ENCODE measurements at regions not wholly inside any gene's neighbourhood (a gene's known extent, or its start where the extent isn't known, plus 50 kb on each side); places are given as distances from the start of the nearest gene placed in this dataset.
"Not testable (repeated sequence)": the region's sequence is repeated elsewhere in the genome, so short reads cannot be mapped to it uniquely, and the experiment has no call there.

DNA sequence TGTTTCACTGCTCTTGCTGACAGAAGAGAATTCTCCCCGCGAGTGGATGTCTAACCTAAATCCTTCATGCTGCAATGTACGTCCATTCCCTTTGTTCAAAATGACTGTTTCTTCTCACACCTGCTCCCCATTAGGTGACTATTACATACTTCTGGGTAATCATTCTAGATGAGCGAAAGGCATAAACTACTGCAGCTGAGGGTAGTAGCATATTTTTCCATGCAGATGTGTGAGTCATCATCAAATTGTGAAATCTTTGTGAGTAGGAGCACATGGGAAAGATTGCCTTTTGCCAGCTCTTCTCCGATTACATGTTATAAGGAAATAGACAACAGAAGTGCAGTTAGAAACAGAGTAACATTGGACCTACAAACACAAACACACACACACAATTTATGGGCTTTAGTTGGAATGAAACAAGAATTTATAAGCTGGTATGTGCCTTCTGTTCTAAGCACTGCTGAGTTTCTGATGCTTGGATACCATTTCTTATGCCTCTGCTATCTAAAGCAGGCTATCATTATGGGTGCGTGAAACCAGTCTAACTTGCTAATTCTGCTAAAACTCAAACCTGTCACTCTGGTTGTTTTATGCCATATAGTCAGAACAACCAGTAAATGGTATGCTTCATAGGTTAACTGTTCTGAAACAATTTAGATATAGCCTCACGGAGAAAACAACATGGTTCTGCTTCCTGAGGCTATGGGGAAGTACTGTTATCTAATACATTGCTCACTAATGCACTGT is 346.9 kb upstream of the PSMD7 start:
- DNase-seq = no peak

DNA sequence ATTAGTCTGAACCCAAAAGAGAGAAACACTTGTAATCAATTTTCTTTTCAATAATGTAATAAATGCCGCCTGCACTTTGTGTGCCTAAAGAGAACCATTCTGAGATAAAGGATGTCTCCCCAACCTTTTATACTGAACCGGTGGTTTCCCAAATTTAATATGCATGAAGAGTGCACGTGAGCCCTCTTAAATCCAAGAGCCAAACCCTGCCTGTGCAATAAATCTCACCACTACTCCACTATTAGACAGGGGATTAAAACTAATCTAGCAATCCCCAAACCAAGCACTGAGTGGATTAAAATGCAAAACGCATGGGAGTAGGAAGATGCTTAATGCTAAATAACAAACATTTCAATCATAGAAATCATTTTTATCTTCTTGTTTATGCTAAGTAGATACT is 351.0 kb upstream of the PSMD7 start:
- DNase-seq = no peak

DNA sequence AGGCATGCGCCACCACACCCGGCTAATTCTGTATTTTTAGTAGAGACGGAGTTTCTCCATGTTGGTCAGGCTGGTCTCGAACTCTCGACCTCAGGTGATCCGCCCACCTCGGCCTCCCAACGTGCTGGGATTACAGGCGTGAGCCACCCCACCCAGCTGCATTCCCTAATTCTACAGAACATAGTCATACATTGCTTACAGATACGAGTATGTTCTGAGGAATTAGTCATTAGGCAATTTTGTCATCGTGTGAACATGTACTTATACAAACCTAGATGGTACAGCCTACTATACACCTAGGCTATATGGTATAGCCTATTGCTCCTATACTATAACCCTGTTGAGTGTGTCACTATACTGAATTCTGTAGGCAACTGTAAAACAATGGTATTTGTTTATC is 353.4 kb upstream of the PSMD7 start:
- not testable (repeated sequence) for DNase-seq

DNA sequence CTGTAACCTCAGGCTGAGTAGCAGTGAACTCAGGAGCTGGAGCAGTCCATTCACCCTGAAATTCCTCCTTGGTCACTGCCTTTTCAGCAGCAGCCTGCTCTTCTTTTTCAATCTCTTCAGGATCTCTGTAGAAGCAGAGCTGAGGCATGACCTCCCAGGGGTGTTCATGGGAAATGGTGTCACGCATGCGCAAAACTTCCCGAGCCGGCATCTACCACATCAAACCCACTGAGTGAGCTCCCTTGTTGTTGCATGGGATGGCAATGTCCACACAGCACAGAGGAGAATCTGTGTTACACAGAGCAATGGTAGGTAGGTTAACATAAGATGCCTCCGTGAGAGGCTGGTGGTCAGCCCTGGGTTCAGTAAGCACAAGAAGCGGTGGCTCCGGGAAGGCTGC is 355.8 kb upstream of the PSMD7 start:
- not testable (repeated sequence) for DNase-seq

DNA sequence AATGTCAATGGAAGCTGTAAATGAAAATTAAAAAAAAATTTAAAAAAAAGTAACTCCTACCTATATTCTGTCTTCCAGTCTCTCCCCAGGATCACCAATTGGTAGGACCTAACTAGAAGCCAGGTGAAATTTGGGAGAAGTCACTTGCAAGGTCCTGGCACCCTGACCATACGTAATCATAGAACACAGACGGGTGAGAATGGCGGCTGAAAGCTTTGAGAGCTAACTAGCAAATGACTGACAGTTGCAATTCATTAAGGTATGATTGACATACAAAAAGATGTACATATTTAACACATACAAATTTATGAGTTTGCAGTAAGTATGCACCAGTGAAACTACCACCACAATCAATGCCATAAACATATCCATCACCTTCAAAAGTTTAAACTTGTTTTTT is 372.7 kb upstream of the PSMD7 start:
- no peak for DNase-seq

DNA sequence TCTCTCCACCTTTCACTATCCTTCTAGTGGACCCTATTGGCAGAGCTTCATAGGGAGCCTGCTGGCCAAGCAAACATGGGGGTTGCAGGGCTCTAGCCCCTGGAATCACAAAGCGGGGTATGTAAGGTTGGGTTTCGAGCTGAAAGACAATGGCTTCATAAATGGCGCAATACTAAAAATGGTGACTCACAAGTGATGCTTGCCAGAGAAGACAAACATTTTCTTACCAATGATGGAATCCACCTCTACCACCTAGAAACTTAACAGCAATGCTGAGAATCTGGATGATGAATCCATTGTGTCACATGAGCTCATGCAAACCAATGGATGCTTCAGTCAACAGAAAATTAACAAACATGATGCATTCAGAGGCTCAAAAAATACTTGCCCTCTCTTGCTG is 375.3 kb upstream of the PSMD7 start:
- DNase-seq = no peak

DNA sequence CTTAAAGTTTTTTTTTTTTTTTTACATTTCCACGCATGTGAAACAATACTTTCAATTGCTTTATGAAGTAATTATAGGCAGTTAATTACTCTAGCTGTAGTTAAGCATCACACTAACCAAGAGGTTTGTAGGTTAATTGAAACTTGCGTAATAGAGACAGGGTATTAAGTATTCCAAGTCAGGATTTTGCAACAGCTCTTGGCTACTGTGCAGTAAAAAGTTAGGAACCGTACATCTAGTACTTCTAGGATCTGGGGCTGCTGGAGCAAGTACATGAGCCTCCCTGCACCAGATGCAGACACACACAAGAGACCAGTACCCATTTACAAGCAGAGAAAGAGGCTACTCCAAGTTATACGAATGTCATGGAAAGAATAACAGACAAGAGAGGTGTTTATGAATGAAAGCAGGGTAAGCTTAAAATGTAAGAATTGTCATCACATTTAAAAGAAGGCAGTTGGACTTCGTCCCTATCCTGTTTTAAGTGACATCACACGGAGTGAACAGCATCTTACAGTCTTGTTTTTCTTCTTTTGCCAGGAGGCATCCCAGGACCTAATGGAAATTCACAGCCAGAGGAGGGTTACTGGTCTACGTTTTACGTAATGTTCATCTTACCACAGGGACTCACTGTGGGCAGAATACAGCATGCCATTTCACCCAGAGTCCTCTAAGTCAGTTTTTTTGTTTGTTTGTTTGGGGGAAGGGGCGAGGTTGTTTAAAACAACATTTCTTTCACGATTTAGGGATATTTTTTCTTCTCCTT is 379.6 kb upstream of the PSMD7 start:
- no peak for DNase-seq

DNA sequence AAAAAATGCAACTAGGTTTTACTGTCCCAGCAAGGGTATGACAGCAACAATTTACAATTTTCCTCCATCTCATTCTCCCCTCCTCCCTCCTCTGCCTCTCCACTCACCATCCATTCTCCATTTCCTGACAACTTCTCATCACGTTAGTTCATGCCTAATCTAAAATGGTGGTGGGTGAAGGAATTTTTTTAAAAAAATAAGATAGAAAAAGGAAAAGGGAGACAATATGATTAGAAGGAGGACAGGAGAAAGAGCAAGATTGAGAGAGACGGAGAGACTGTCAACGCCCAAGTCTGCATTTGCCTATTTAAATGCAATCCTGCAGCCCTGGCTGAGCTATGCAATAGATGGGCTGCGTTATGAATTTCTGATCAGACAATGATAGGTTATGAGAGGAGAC is 380.7 kb upstream of the PSMD7 start:
- DNase-seq = no peak

DNA sequence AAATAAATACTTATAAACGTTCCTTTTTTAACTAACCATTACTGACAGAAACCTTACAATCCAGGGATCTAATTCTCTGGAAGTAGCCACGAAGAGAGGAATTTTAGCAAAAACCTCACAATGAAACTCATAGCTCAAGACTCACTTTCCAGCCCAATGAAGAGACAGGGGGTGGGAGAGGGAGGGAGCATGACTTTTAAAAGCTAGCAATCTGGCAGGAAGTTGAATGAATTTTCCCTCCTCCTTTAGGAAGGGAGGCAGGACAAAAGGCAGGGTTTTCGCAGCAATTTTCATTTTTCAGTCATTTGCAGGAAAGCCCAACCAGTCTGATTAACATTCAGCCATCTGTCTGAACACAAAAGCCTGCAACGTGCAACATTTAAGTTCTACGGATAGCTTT is 381.5 kb upstream of the PSMD7 start:
- DNase-seq = no peak

DNA sequence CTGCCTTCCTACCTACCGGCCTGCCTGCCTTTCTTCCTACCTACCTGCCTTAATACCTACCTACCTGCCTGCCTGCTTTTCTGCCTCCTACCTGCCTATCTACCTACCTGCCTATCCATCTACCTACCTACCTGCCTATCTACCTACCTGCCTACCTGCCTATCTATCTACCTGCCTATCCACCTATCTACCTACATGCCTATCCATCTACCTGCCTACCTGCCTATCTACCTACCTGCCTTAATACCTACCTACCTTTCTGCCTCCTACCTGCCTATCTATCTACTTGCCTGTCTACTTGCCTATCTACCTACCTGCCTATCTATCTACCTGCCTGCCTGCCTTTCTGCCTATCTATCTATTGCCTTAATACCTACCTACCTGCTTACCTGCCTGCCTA is 383.8 kb upstream of the PSMD7 start:
- DNase-seq = no peak

DNA sequence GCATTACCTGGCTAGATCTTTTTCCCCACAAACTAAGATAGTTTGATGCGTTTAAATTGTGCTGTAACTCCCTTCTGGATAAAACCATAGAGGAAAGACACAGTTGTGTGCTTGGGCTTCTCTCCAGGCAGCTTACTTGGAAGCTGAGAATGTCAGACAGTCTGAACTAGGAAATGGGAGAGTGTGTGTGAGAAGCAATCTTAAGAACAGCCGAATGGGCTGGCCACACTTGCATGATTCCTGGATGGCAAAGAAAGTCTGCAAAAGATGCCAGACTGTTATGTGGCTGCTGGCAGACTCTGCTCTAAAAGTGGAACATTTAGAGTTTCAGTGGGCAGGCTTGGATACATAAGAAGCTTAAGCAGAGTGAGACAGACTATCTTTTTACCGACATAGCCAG is 384.3 kb upstream of the PSMD7 start:
- no peak for DNase-seq

DNA sequence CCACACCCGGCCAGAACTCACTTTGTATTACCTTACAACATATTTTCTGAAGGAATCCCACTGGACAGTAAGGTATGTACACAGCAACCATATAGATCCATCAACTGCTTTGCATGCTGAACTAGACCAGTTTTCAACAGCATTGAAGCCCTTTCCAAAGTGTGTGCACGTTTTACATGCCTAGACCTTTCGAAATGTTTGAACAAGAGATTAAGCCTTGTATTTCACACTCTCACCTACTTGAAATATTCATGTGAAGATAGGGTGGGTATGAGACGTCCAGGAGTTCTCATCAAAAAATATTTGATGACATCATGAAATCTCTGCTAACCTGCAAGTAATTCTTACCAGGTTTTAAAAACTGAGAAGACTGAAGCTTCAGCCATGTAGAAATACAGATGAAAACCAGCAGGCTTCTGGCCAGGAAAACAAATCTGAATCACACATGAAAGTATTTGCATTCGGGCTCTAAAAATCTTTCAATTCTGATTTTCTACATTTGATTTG is 387.0 kb upstream of the PSMD7 start:
- no peak for DNase-seq

DNA sequence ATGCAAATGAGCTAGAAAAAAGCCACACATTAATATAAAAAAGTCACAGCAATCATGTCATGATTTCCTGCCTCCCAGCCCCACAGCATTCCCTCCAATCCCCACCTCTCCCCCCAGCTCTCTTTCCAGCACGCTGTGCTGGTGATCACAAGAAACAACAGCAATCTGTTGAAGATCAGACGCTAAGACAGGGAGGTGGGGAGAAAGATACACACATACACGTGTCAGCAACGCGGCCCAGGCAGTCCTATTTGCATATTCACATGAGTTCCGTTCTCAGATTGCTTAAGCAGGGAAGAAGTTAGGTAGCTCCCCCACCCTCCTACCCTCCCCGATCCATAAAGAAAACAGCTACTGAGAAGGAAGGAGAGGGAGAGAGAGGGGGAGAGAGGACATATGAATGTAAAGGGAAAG is 405.5 kb upstream of the PSMD7 start:
- no peak for DNase-seq

DNA sequence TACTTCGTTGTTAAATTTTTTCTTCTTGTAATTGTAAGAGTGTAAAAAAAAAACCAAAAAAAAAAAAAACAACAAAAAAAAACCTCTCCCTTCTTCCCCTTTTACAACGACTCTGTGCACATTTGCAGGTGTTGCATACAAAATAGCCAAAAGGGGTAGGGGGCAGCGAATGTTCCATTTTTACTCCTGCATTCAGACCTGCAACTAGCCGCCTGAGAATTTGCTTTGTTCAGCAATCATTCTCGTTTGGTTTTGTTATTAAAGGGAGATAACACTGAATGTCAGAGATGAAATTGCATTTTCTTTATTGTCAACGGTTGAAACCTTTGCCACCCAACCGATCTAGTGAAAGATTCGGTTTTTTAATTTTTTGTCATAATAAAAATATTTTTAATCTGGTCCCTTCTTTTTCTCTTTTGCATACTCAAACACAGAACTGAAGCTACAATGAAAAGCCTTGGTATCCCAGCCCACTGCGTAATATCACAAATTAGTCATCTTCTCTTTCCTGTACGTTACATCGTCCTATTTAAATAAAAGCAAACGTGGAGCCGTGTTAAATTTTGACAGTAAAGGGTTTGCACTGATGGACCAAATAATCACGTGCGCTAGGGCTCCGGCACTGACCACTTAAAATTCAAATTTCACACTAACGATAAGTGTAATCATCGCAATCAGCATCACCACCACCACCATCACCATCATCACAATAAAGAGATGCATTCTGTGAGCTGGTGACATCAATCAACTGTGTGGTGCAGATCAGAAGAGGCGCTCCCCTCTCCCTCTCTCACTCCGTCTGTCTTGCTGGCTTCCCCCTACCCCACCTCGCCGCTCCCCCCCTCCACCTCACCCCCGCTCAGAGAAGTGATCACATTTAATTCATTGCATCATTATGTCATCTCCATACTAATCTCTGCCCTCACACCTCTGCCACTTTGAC is 406.2 kb upstream of the PSMD7 start:
- no peak for DNase-seq

DNA sequence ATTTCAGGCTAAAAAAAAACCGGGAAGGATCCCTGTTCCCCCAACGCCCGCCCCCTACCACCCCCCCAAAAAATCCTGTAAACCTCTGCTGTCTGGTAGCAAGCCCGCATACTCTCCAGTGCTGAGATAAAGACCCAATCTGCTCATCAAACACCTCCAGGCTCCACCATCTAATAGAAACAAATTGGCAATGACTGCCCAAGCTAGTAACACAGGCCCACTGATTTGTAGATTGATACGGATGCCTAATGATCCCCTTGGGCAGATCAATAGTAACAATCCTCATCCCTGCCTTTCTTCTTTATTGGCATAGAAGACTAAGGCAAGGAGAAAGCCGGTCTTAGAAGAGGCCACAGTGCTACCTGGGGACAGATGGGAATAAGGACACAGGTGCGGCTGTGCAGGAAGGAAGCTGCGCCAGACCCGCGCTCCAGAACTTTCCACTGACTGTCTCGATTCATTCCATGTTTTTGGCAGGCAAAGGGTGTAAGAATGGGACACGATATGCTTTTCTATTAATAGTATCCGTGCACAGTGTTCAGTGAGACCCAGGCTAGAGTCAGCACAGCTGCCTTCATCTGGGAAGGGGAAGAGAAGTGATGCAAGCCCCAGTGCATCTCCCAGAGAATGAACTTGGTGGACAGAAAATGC is 407.6 kb upstream of the PSMD7 start:
- DNase-seq = no peak

DNA sequence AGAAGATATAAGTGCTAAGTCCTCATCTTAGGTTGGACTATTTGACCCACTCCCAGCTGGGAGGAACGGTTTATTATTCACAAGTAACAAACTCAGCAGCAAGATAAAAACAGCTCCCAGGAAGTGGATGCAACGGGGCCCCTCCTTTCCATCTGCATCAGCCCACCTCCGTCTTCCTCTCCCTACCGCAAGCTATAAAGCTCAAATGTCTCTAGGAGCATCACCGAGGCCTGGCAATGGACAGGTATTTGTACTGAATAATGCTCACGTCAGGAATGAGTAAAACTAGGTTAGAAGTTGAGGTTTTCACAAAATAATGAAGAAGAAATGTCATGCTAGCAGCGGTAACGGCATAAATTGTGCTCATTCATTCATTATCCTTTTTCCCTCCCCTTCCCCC is 408.7 kb upstream of the PSMD7 start:
- DNase-seq = no peak

DNA sequence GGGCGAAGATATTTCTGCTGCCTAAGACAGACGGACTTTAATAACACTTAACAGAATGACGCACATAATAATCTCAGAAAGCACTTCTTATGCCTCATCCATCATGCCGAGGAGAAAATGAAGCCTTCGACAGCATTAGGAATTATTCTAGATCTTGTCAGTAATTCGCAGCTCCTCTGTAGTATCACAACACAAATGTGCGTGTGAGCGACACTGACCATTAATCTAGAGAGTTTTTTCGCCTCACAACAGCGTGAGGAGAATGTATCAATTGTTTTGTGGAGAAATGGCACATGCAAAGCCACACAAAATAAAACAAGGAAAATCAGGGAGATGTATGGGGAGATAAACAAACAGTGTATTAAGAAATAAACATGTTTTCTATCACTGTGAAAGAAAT is 410.2 kb upstream of the PSMD7 start:
- DNase-seq = no peak

DNA sequence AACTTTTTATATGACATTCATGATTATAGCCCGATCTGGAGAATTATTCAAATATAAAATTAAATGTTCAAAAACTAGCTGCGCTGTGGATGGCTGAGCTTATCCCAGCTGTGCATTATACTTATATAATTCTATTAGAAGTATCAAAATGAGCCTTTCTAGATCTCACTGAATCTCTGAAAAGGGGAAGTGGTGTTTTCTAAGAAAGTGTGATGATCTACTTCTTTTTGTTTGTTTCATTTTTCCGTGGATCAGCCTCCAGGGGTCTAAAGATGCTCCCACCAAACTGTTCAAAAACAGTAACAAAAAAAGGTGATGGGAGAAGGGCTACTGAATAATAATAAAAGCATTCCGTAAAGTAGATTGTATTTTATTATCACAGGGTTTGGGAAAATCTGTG is 411.3 kb upstream of the PSMD7 start:
- no peak for DNase-seq

DNA sequence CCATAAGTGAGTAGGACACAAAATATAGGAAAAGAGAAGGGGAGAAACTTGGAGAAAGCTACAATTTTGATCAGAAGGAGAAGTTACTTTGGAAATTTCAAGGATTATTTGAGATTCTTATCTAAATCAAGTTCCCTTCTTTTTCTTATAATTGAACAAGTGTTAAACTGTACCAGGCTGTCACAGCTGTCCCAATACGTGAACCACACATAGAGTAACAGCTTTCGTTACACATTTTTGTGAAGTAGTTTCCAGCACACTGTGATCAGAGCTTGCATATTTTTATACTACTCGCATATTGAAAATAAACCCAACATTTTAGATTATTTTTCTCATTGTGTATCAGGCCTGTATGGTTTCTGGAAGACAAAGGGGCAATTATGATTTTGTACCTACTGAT is 412.8 kb upstream of the PSMD7 start:
- no peak for DNase-seq

DNA sequence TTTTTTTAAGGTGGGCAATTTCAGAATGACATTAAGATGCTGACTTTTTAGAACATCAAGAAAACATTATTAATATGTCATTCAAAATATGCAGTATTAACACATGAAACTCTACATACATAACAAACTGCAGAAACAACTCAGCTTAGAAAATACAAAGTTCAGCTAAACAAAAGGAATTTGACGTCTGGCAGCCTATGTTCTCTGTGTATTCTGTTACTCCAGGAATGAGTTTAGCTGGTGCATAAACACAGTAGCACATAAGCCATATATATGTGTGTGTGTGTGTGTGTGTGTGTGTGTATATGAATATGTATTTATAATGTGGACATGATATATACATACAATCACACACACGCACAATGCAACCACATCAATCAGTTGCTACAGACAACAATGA is 413.5 kb upstream of the PSMD7 start:
- no peak for DNase-seq

DNA sequence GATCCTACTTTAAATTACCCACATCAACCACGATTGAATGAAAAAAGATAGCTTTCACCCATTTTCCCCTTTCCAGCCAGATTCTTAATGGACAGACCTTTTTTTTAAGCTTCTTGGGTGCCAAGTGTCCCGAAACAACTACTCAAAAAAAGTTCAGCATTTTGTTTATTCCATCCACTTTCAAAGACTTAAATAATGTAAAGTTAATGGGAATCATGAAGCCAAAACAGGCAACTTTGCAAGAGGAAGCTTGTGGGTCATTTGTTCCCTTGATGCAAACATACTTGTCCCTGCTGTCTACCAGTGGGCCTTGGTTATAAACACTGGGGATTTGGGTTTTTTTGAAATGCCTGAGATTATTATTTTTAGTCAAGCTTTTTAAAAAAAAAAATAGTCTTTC is 414.0 kb upstream of the PSMD7 start:
- DNase-seq = no peak

DNA sequence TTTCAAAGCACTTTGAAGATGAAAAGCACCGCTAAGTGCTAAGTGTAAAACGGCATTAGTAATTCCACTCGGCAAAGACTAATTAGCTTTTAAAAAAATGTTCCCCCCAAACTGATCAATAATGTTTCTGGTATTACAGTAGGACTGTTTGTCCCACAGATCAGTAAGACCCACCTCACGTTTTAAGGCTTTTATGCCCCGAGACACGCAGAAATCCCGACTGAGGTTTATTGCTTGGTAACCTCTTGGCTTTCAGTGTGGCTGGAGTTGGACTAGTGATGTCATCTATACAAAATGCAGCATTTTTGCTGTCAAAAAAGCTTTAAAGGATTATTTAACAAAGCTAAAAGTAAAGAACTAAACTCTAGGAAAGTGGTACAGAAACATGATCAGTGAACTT is 414.6 kb upstream of the PSMD7 start:
- DNase-seq = no peak

DNA sequence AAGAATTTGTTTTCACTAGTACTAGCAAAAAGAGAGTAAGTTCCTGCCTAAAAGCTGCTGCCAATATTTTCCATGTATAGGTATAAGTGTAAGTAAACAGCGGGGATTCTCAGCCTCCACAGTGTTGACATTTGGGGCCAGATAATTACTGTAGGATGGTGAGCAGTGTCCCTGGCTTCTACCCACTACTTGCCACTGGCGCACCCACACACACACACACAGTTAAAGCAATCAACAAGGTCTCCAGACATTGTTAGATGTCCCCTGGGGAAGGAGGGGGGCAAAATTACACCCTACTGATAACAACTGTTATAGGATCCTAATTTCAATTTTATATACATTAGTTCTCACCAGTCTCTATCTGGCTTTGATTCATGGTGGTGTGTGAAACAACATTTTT is 417.0 kb upstream of the PSMD7 start:
- DNase-seq = no peak
